ENCODE measurements at regions not wholly inside any gene's neighbourhood (a gene's known extent, or its start where the extent isn't known, plus 50 kb on each side); places are given as distances from the start of the nearest gene placed in this dataset.

DNA sequence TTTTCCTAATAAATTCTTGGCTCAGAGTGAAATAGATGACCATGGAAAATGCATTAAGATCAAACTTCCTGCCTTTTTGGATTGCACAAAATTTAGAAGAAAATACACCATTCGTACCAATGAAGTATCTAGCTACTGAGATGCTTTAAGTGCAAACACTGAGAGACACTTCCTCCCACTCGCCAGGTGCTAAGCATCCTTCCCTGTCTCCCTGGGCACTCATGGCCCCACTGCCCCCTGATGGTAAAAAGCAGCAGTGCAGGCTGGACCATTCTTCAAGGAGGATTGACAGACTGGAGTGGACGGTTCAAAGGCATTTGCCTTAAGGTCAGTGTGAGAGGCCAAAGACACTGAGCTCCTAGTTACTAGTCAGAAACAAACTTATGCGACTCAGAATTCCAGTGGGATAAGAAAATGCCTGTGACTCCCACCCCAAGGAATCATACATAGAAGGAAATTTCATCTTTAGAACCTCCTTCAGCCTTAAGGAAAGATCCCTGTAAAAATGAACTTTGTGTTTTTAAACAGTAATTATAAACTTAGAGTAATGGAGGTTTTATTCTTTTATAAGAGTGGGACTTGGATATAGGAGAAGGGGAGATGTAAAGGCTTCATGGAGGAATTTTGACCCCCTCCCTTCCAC, 86.0 kb upstream of the SLC30A5 start (continued):
- TF ChIP-seq, protein P1, sequence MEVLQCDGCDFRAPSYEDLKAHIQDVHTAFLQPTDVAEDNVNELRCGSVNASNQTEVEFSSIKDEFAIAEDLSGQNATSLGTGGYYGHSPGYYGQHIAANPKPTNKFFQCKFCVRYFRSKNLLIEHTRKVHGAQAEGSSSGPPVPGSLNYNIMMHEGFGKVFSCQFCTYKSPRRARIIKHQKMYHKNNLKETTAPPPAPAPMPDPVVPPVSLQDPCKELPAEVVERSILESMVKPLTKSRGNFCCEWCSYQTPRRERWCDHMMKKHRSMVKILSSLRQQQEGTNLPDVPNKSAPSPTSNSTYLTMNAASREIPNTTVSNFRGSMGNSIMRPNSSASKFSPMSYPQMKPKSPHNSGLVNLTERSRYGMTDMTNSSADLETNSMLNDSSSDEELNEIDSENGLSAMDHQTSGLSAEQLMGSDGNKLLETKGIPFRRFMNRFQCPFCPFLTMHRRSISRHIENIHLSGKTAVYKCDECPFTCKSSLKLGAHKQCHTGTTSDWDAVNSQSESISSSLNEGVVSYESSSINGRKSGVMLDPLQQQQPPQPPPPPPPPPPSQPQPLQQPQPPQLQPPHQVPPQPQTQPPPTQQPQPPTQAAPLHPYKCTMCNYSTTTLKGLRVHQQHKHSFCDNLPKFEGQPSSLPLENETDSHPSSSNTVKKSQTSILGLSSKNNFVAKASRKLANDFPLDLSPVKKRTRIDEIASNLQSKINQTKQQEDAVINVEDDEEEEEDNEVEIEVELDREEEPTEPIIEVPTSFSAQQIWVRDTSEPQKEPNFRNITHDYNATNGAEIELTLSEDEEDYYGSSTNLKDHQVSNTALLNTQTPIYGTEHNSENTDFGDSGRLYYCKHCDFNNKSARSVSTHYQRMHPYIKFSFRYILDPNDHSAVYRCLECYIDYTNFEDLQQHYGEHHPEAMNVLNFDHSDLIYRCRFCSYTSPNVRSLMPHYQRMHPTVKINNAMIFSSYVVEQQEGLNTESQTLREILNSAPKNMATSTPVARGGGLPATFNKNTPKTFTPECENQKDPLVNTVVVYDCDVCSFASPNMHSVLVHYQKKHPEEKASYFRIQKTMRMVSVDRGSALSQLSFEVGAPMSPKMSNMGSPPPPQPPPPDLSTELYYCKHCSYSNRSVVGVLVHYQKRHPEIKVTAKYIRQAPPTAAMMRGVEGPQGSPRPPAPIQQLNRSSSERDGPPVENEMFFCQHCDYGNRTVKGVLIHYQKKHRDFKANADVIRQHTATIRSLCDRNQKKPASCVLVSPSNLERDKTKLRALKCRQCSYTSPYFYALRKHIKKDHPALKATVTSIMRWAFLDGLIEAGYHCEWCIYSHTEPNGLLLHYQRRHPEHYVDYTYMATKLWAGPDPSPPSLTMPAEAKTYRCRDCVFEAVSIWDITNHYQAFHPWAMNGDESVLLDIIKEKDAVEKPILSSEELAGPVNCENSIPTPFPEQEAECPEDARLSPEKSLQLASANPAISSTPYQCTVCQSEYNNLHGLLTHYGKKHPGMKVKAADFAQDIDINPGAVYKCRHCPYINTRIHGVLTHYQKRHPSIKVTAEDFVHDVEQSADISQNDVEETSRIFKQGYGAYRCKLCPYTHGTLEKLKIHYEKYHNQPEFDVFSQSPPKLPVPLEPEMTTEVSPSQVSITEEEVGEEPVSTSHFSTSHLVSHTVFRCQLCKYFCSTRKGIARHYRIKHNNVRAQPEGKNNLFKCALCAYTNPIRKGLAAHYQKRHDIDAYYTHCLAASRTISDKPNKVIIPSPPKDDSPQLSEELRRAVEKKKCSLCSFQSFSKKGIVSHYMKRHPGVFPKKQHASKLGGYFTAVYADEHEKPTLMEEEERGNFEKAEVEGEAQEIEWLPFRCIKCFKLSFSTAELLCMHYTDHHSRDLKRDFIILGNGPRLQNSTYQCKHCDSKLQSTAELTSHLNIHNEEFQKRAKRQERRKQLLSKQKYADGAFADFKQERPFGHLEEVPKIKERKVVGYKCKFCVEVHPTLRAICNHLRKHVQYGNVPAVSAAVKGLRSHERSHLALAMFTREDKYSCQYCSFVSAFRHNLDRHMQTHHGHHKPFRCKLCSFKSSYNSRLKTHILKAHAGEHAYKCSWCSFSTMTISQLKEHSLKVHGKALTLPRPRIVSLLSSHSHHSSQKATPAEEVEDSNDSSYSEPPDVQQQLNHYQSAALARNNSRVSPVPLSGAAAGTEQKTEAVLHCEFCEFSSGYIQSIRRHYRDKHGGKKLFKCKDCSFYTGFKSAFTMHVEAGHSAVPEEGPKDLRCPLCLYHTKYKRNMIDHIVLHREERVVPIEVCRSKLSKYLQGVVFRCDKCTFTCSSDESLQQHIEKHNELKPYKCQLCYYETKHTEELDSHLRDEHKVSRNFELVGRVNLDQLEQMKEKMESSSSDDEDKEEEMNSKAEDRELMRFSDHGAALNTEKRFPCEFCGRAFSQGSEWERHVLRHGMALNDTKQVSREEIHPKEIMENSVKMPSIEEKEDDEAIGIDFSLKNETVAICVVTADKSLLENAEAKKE (CRISPR knock-in tag; IDR thresholded peaks at IDR 0.05), result no peak
- TF ChIP-seq CREB1 (CRISPR knock-in tag; IDR thresholded peaks at IDR 0.05; ENCODE audit: low read depth) (no peak), NANOG (IDR thresholded peaks at IDR 0.05; ENCODE audit: borderline replicate concordance) (no peak)

DNA sequence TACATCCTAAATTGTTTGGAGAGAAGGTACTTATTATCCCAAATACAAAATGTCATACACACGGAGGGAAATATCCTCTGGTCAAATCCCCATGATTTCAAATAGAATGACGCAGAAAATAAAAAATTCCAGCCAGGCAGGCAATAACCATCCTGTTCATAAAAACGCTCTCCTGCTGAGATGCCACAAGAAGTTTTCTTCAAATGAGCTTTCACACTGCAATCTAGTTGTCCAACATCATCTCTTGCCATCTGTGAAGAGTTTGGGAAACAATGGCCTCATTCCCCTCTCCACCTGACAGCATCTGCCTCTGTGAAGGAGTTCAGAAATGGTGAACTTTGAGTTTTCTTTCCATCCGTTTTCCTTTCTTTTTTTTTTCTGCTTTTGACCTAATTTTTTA, 83.3 kb upstream of the SLC30A5 start:
- Histone ChIP-seq H3K9me2 (ENCODE audit: insufficient read depth) (peaks cover 3% of the 10 kb centered on the region), H3K36me3 (ENCODE audit: insufficient read depth) (no peaks in the 10 kb centered on the region), H3K79me2 (replicated peaks; ENCODE audit: insufficient read depth) (no peaks in the 10 kb centered on the region), H3K4me3 (no peak overlapping the region), H3K27me3 (ENCODE audit: insufficient read depth) (no peaks in the 10 kb centered on the region), H3K27ac (ENCODE audit: low read depth) (no peak overlapping the region), H3K4me2 (no peak overlapping the region), H3K4me1 (ENCODE audit: insufficient read depth) (peaks cover 4% of the 10 kb centered on the region; the same call in 1 of the 2 replicates), H3F3A (replicated peaks; ENCODE audit: low read depth) (no peaks in the 10 kb centered on the region), H4K20me1 (replicated peaks; ENCODE audit: insufficient read depth) (no peaks in the 10 kb centered on the region), H2AFZ (peak overlapping the region; percentile 60; the same call in 1 of the 2 replicates)
- DNase-seq (ENCODE audit: low spot score) (no peak), ATAC-seq (no peak)
- Mint-ChIP-seq H3K4me1 (peaks cover 5% of the 10 kb centered on the region), H3K4me3 (no peak overlapping the region), H3K36me3 (ENCODE audit: low read depth) (no peaks in the 10 kb centered on the region), H3K9me3 (no peaks in the 10 kb centered on the region), H3K27ac (no peak overlapping the region), H3K27me3 (ENCODE audit: insufficient read depth, low read depth, poor library complexity) (peaks cover 6% of the 10 kb centered on the region)
- TF ChIP-seq POLR2AphosphoS5 (IDR thresholded peaks at IDR 0.05; ENCODE audit: low read depth) (no peak), NANOG (IDR thresholded peaks at IDR 0.05; ENCODE audit: borderline replicate concordance) (no peak), ZNF114 (CRISPR knock-in tag; IDR thresholded peaks at IDR 0.05) (no peak), EZH2phosphoT487 (IDR thresholded peaks at IDR 0.05; ENCODE audit: unreplicated experiment) (no peak)
- TF ChIP-seq, protein P1 (CRISPR knock-in tag; IDR thresholded peaks at IDR 0.05), result no peak
- TF ChIP-seq, protein P2, sequence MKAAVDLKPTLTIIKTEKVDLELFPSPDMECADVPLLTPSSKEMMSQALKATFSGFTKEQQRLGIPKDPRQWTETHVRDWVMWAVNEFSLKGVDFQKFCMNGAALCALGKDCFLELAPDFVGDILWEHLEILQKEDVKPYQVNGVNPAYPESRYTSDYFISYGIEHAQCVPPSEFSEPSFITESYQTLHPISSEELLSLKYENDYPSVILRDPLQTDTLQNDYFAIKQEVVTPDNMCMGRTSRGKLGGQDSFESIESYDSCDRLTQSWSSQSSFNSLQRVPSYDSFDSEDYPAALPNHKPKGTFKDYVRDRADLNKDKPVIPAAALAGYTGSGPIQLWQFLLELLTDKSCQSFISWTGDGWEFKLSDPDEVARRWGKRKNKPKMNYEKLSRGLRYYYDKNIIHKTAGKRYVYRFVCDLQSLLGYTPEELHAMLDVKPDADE (IDR thresholded peaks at IDR 0.05), result no peak

Data from GM23338 (cell line).